Right lobe of liver (tissue), 4 donors: ENCODE measurements at regions not wholly inside any gene's neighbourhood (a gene's known extent, or its start where the extent isn't known, plus 50 kb on each side); places are given as distances from the start of the nearest gene placed in this dataset.

ENCODE experiments used
- POLR2A ChIP-seq: fragments of 450-650 bp; IDR thresholded peaks from one replicate; pipeline ENCODE4 v1.6.1; 2017; ENCODE audit warnings: antibody characterized with exemption, mild to moderate bottlenecking
- TF ChIP-seq, protein P1 (sequence below), 4 donors: fragments of 200-600 bp in 3 of 4; fragments of 450-650 bp in 1 of 4; IDR thresholded peaks; one replicate each; pipeline versions ENCODE4 v1.5.1 to v1.8.0; 2016 to 2022; ENCODE audit warnings: antibody characterized with exemption in 4 of 4, mild to moderate bottlenecking in 2 of 4
- donor health status: DM: no; HTN: no; CAD: no.
- donor health status: DM: no; HTN: no; CAD: no.
- donor health status: DM: no; HTN: yes; CAD: no.

DNA sequence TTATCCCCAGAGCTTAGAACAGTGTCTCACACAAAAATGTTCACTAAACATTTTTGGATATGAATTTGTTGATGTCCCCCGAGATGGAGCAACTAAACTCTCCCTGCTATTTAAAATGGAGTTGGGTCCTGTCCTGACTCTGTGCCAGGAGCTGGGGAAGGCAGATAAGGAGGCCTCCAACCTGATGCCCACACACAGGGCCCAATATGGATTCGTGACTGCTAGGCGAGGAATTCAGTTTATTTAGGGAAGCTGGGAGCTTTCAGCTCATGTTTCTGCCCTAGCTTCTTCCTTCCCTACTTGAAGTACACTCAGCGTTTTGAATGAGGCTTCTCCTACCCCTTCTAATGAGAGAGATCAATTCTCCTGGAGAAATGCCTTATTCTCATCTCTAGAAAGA lies 373.0 kb upstream of the LARGE1 start:
- TF ChIP-seq, protein P1, sequence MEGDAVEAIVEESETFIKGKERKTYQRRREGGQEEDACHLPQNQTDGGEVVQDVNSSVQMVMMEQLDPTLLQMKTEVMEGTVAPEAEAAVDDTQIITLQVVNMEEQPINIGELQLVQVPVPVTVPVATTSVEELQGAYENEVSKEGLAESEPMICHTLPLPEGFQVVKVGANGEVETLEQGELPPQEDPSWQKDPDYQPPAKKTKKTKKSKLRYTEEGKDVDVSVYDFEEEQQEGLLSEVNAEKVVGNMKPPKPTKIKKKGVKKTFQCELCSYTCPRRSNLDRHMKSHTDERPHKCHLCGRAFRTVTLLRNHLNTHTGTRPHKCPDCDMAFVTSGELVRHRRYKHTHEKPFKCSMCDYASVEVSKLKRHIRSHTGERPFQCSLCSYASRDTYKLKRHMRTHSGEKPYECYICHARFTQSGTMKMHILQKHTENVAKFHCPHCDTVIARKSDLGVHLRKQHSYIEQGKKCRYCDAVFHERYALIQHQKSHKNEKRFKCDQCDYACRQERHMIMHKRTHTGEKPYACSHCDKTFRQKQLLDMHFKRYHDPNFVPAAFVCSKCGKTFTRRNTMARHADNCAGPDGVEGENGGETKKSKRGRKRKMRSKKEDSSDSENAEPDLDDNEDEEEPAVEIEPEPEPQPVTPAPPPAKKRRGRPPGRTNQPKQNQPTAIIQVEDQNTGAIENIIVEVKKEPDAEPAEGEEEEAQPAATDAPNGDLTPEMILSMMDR (IDR thresholded peaks at IDR 0.05) = no peak
- no peak for TF ChIP-seq POLR2A
